ENCODE measurements at regions not wholly inside any gene's neighbourhood (a gene's known extent, or its start where the extent isn't known, plus 50 kb on each side); places are given as distances from the start of the nearest gene placed in this dataset.
A peak's percentile ranks its signal among the peaks of the same experiment; 100 is the strongest.

GRCh38 chr1:5747426-5748285 lies 244.6 kb downstream of the NPHP4 start:
- Histone ChIP-seq H3K9me3 (no peaks in the 10 kb centered on the region), H3K27ac (no peak overlapping the region), H3K4me3 (no peak overlapping the region), H3K4me1 (no peaks in the 10 kb centered on the region), H3K27me3 (no peaks in the 10 kb centered on the region), H3K36me3 (no peaks in the 10 kb centered on the region)
- no peak for TF ChIP-seq CTCF (IDR thresholded peaks at IDR 0.05)
- DNase-seq (ENCODE audit: low spot score in 2 of 2) = no peak
- intact Hi-C loops (cut with DNase I) = no loop called here

GRCh38 chr1:5746611-5747425 lies 245.4 kb downstream of the NPHP4 start:
- TF ChIP-seq CTCF (IDR thresholded peaks at IDR 0.05) = no peak
- no peaks in the 10 kb centered on the region for H3K36me3 ChIP-seq
- H3K9me3 ChIP-seq = no peaks in the 10 kb centered on the region
- H3K27me3 ChIP-seq = no peaks in the 10 kb centered on the region
- no peak overlapping the region for H3K27ac ChIP-seq
- intact Hi-C loops (cut with DNase I) = no loop called here
- no peaks in the 10 kb centered on the region for H3K4me1 ChIP-seq
- H3K4me3 ChIP-seq = no peak overlapping the region
- DNase-seq (ENCODE audit: low spot score in 2 of 2) = no peak

GRCh38 chr1:5745800-5746610 lies 246.2 kb downstream of the NPHP4 start:
- no peak for DNase-seq (ENCODE audit: low spot score in 2 of 2)
- intact Hi-C loops (cut with DNase I) = no loop called here

GRCh38 chr1:5744911-5745799 lies 247.1 kb downstream of the NPHP4 start:
- H3K36me3 ChIP-seq = no peaks in the 10 kb centered on the region
- no peaks in the 10 kb centered on the region for H3K4me1 ChIP-seq
- no peaks in the 10 kb centered on the region for H3K9me3 ChIP-seq
- TF ChIP-seq CTCF (IDR thresholded peaks at IDR 0.05) = no peak
- intact Hi-C loops (cut with DNase I) = no loop called here
- no peak overlapping the region for H3K27ac ChIP-seq
- no peak for DNase-seq (ENCODE audit: low spot score in 2 of 2)
- H3K4me3 ChIP-seq = no peak overlapping the region
- no peaks in the 10 kb centered on the region for H3K27me3 ChIP-seq

More at GRCh38 chr1:5745800-5746610, 246.2 kb downstream of the NPHP4 start:
- no peak overlapping the region for H3K4me3 ChIP-seq
- peak; percentile 53 to 77 (median 68) for TF ChIP-seq CTCF (IDR thresholded peaks at IDR 0.05)
- H3K9me3 ChIP-seq = no peaks in the 10 kb centered on the region
- no peaks in the 10 kb centered on the region for H3K4me1 ChIP-seq
- no peaks in the 10 kb centered on the region for H3K36me3 ChIP-seq
- H3K27me3 ChIP-seq = no peaks in the 10 kb centered on the region
- H3K27ac ChIP-seq = no peak overlapping the region

- H3K36me3 ChIP-seq = no peaks in the 10 kb centered on the region
- no peak overlapping the region for H3K27ac ChIP-seq
- no peaks in the 10 kb centered on the region for H3K27me3 ChIP-seq
- no peak for DNase-seq (ENCODE audit: low spot score in 2 of 2)
- TF ChIP-seq CTCF (IDR thresholded peaks at IDR 0.05) = no peak
- no peak overlapping the region for H3K4me3 ChIP-seq
- intact Hi-C loops (cut with DNase I) = no loop called here
- no peaks in the 10 kb centered on the region for H3K9me3 ChIP-seq
- H3K4me1 ChIP-seq = no peaks in the 10 kb centered on the region
Measured at GRCh38 chr1:5744341-5744740, 247.9 kb downstream of the NPHP4 start.
